Erythroblast (primary cell): ENCODE measurements at regions not wholly inside any gene's neighbourhood (a gene's known extent, or its start where the extent isn't known, plus 50 kb on each side); places are given as distances from the start of the nearest gene placed in this dataset.

ENCODE experiments used
- GATA1 ChIP-seq: IDR thresholded peaks from 2 replicates; pipeline ENCODE4 v1.6.1; 2011; ENCODE audit warnings: low read depth, mild to moderate bottlenecking, control low read depth, low read length, moderate library complexity
- POLR2A ChIP-seq: IDR thresholded peaks from 2 replicates; pipeline ENCODE4 v1.6.1; 2011; ENCODE audit warnings: mild to moderate bottlenecking, low read length

DNA sequence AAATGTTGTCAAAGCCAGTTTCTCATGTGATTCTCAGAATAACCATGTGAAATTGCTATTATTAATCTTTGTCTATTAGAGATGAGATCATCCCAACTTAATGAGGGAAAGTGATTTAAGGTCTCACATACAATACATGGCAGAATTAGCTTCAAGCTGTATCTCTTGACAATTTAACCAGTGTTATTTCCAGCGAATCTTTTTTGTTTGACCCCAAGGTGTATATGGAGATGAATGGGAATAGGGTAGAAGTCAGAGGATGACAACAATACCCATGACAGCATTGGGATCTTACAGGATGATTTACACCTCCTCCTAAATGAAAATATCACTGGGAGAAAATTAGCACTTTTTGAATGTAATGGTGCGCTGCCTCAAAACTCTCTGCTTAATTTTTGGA, 290.8 kb upstream of the LUZP2 start:
- TF ChIP-seq GATA1 (no peak), POLR2A (no peak)
